ENCODE measurements at regions not wholly inside any gene's neighbourhood (a gene's known extent, or its start where the extent isn't known, plus 50 kb on each side); places are given as distances from the start of the nearest gene placed in this dataset.

DNA sequence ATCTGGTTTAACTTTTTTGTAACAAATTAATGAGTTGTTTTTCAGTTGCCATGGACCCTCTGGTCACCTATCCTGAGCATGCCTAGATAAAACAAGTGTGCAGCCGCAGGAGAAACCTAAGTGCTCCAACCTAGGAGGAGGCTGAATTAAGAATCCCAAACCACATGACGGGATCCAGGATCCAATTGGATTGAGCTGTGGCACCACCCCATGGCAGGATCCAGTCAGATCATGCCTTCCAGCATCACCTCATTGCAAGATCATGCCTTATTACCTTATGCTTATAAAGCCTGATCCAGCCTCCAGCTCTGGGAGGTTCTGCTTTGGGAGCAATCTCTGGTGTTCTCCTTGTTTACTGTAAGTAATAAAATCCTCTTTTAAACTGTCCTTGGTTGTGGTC lies 662.0 kb downstream of the TLR4 start:
- H3K9ac ChIP-seq: no peak overlapping the region
- Mint-ChIP-seq H3K4me3 (no peak overlapping the region), H3K36me3 (no peaks in the 10 kb centered on the region), H3K9me3 (no peaks in the 10 kb centered on the region), H3K27ac (no peak overlapping the region), H3K27me3 (ENCODE audit: insufficient read depth, low read depth) (no peaks in the 10 kb centered on the region), H3K4me1 (peaks cover 13% of the 10 kb centered on the region)
- H3K36me3 ChIP-seq: no peaks in the 10 kb centered on the region
- no peak overlapping the region for H2AFZ ChIP-seq (replicated peaks)
- DNase-seq (ENCODE audit: low spot score): no peak
- no peaks in the 10 kb centered on the region for H3K79me2 ChIP-seq (ENCODE audit: low read depth)
- H3K4me2 ChIP-seq: no peak overlapping the region
- no peaks in the 10 kb centered on the region for H3K27me3 ChIP-seq
- no peaks in the 10 kb centered on the region for H3K9me3 ChIP-seq (ENCODE audit: low read depth)
- no peaks in the 10 kb centered on the region for H3F3A ChIP-seq (ENCODE audit: low read depth)
- H4K20me1 ChIP-seq (ENCODE audit: low read depth): no peaks in the 10 kb centered on the region
- TF ChIP-seq, protein P1, sequence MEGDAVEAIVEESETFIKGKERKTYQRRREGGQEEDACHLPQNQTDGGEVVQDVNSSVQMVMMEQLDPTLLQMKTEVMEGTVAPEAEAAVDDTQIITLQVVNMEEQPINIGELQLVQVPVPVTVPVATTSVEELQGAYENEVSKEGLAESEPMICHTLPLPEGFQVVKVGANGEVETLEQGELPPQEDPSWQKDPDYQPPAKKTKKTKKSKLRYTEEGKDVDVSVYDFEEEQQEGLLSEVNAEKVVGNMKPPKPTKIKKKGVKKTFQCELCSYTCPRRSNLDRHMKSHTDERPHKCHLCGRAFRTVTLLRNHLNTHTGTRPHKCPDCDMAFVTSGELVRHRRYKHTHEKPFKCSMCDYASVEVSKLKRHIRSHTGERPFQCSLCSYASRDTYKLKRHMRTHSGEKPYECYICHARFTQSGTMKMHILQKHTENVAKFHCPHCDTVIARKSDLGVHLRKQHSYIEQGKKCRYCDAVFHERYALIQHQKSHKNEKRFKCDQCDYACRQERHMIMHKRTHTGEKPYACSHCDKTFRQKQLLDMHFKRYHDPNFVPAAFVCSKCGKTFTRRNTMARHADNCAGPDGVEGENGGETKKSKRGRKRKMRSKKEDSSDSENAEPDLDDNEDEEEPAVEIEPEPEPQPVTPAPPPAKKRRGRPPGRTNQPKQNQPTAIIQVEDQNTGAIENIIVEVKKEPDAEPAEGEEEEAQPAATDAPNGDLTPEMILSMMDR (IDR thresholded peaks at IDR 0.05): no peak
- TF ChIP-seq EZH2phosphoT487 (IDR thresholded peaks at IDR 0.05) (no peak), EZH2 (IDR thresholded peaks at IDR 0.05) (no peak)
- H3K4me3 ChIP-seq: no peak overlapping the region
- H3K4me1 ChIP-seq: peaks cover 5% of the 10 kb centered on the region
- no peak overlapping the region for H3K27ac ChIP-seq

DNA sequence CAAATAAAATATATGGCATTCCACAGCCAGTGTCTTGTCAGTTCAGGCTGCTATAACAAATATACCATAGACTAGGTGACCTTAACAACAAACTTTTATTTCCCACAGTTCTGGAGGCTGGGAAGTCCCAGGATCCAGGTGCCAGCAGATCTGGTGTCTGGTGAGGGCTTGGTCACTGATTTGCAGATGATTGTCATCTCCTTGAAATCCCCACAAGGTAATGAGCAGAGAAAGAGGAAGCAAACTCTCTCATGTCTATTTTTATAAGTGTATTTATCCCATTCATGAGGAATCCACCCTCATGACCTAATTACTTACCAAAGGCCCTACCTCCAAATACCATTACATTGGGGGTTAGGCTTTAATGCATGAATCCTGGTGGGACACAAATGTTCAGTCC lies 663.2 kb downstream of the TLR4 start:
- Mint-ChIP-seq H3K36me3 (no peaks in the 10 kb centered on the region), H3K4me3 (no peak overlapping the region), H3K27me3 (ENCODE audit: insufficient read depth, low read depth) (no peaks in the 10 kb centered on the region), H3K4me1 (peaks cover 8% of the 10 kb centered on the region), H3K27ac (no peak overlapping the region), H3K9me3 (no peaks in the 10 kb centered on the region)
- Histone ChIP-seq H3K4me1 (peaks cover 4% of the 10 kb centered on the region), H3K4me2 (no peak overlapping the region), H2AFZ (replicated peaks) (no peak overlapping the region), H3K9ac (no peak overlapping the region), H3K9me3 (ENCODE audit: low read depth) (no peaks in the 10 kb centered on the region), H3K4me3 (no peak overlapping the region), H3K27ac (no peak overlapping the region), H3K79me2 (ENCODE audit: low read depth) (no peaks in the 10 kb centered on the region), H3K27me3 (no peaks in the 10 kb centered on the region), H3F3A (ENCODE audit: low read depth) (no peaks in the 10 kb centered on the region), H4K20me1 (ENCODE audit: low read depth) (no peaks in the 10 kb centered on the region), H3K36me3 (no peaks in the 10 kb centered on the region)
- TF ChIP-seq EZH2phosphoT487 (IDR thresholded peaks at IDR 0.05): no peak
- no peak for TF ChIP-seq EZH2 (IDR thresholded peaks at IDR 0.05)
- DNase-seq (ENCODE audit: low spot score): no peak

DNA sequence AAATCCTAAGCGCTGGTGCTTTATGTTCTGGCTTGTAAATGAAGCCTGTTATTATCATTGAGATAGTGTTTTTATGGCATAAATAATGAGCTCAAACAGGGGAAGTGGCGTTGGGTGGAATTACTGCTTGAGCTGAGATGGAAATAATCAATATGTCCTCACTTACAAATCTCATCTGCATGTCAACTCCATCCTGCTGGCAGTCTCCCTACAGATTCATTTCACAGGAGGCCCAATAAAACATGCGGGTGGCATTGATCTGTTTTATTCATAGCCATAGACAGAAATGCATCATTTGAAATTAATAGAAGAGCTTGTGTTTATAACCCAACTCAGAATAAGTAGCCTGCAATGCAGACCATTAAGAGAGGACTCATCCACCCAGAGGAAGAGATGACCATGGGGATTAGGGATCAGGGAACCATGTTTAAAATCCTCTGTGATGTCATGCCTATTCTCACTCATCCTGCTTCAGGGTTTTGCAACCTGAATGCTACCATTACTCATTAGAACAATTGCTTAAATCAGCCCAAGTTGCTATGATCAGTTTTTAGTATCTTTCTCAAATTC lies 680.4 kb downstream of the TLR4 start:
- Mint-ChIP-seq H3K4me3 (no peak overlapping the region), H3K27ac (no peak overlapping the region), H3K36me3 (no peaks in the 10 kb centered on the region), H3K27me3 (ENCODE audit: insufficient read depth, low read depth) (peaks cover 5% of the 10 kb centered on the region), H3K4me1 (no peaks in the 10 kb centered on the region), H3K9me3 (no peaks in the 10 kb centered on the region)
- no peak for DNase-seq (ENCODE audit: low spot score)
- no peaks in the 10 kb centered on the region for H3F3A ChIP-seq (ENCODE audit: low read depth)
- no peaks in the 10 kb centered on the region for H3K9me3 ChIP-seq (ENCODE audit: low read depth)
- H3K4me1 ChIP-seq: no peaks in the 10 kb centered on the region
- H3K36me3 ChIP-seq: no peaks in the 10 kb centered on the region
- H3K9ac ChIP-seq: no peak overlapping the region
- no peaks in the 10 kb centered on the region for H4K20me1 ChIP-seq (ENCODE audit: low read depth)
- no peaks in the 10 kb centered on the region for H3K79me2 ChIP-seq (ENCODE audit: low read depth)
- no peak for TF ChIP-seq EZH2 (IDR thresholded peaks at IDR 0.05)
- TF ChIP-seq EZH2phosphoT487 (IDR thresholded peaks at IDR 0.05): no peak
- TF ChIP-seq, protein P1 (IDR thresholded peaks at IDR 0.05): no peak
- no peak overlapping the region for H3K27ac ChIP-seq
- no peaks in the 10 kb centered on the region for H3K27me3 ChIP-seq
- no peak overlapping the region for H3K4me3 ChIP-seq
- H2AFZ ChIP-seq (replicated peaks): no peak overlapping the region
- no peak overlapping the region for H3K4me2 ChIP-seq

DNA sequence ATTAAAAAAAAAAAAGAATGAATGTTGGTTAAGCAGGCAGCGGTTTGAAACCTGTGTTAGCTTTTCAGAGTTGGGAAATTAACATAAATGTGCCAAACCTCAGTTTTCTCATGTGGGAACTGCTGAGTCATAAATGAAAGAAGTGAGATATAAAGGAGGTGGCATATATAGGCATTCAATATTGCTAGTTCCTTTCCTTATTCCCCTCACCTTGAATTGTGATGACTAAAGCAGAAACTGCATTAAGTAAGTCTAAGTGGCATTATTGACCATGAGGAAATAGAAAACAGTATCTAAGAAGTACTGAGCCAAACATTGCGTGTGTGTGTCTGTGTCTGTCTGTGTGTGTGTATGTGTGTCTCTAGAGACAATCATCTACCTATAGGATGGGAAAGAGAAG lies 691.2 kb downstream of the TLR4 start:
- no peak overlapping the region for H3K27ac Mint-ChIP-seq
- no peak for TF ChIP-seq EZH2phosphoT487 (IDR thresholded peaks at IDR 0.05)
- TF ChIP-seq, protein P1 (IDR thresholded peaks at IDR 0.05): no peak
- no peak for TF ChIP-seq EZH2 (IDR thresholded peaks at IDR 0.05)
- Histone ChIP-seq H3K4me3 (no peak overlapping the region), H3K27ac (no peak overlapping the region), H3K36me3 (no peaks in the 10 kb centered on the region), H3K9ac (no peak overlapping the region), H3F3A (ENCODE audit: low read depth) (no peaks in the 10 kb centered on the region), H4K20me1 (ENCODE audit: low read depth) (no peaks in the 10 kb centered on the region), H2AFZ (replicated peaks) (no peak overlapping the region), H3K9me3 (ENCODE audit: low read depth) (no peaks in the 10 kb centered on the region), H3K79me2 (ENCODE audit: low read depth) (no peaks in the 10 kb centered on the region), H3K27me3 (no peaks in the 10 kb centered on the region), H3K4me1 (no peaks in the 10 kb centered on the region), H3K4me2 (no peak overlapping the region)
- no peak for DNase-seq (ENCODE audit: low spot score)
- H3K36me3 Mint-ChIP-seq: no peaks in the 10 kb centered on the region
- no peaks in the 10 kb centered on the region for H3K9me3 Mint-ChIP-seq
- no peak overlapping the region for H3K4me3 Mint-ChIP-seq
- no peaks in the 10 kb centered on the region for H3K27me3 Mint-ChIP-seq (ENCODE audit: insufficient read depth, low read depth)
- H3K4me1 Mint-ChIP-seq: peaks cover 12% of the 10 kb centered on the region
